ENCODE measurements at regions not wholly inside any gene's neighbourhood (a gene's known extent, or its start where the extent isn't known, plus 50 kb on each side); places are given as distances from the start of the nearest gene placed in this dataset.

DNA sequence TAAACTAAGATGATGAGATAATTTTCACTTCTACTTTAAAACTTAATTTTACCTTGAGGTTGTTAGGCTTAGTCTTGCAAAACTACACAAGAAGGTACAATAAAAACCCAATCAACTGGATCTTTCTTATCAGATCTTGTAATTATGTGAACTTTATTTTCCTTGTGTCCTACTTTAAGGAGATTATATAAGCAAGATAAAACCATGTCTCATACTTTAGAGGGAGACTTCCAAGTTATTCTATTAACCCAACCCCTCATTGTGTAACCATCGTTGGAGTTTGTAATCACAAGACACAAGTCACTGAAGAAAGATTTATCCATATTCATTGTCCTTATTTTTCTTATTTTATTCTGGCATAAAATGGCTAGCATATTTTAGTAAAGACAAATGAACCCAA lies 165.6 kb downstream of the SERPINI1 start:
- Mint-ChIP-seq H3K4me1 (ENCODE audit: low read depth, unreplicated experiment) (no peaks in the 10 kb centered on the region), H3K36me3 (ENCODE audit: unreplicated experiment) (no peaks in the 10 kb centered on the region), H3K27me3 (ENCODE audit: unreplicated experiment) (no peaks in the 10 kb centered on the region)

DNA sequence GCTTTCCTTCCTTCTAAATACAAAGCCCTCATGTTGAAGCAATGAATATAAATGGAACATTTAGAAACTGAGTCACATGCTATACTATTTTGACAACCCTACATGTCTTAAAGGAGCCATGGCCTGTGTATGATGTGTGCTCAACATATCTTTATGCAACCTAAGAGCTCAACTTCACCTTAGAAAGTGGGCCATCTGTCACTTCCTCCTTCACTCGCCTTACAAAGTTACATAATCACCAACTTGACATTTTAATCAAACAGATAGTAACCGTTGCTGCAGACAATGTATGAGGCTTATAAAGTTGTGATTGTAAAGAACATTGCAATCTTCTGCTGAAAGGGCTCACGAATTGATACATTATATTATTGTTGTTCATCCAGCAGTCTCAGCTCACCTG lies 163.6 kb downstream of the SERPINI1 start:
- no peaks in the 10 kb centered on the region for H3K4me1 Mint-ChIP-seq (ENCODE audit: low read depth, unreplicated experiment)
- no peak overlapping the region for H3K27ac Mint-ChIP-seq (ENCODE audit: unreplicated experiment)
- TF ChIP-seq, protein P1, sequence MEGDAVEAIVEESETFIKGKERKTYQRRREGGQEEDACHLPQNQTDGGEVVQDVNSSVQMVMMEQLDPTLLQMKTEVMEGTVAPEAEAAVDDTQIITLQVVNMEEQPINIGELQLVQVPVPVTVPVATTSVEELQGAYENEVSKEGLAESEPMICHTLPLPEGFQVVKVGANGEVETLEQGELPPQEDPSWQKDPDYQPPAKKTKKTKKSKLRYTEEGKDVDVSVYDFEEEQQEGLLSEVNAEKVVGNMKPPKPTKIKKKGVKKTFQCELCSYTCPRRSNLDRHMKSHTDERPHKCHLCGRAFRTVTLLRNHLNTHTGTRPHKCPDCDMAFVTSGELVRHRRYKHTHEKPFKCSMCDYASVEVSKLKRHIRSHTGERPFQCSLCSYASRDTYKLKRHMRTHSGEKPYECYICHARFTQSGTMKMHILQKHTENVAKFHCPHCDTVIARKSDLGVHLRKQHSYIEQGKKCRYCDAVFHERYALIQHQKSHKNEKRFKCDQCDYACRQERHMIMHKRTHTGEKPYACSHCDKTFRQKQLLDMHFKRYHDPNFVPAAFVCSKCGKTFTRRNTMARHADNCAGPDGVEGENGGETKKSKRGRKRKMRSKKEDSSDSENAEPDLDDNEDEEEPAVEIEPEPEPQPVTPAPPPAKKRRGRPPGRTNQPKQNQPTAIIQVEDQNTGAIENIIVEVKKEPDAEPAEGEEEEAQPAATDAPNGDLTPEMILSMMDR (IDR thresholded peaks at IDR 0.05; ENCODE audit: partially characterized antibody, unreplicated experiment) = no peak
- no peak overlapping the region for H3K4me3 Mint-ChIP-seq (ENCODE audit: unreplicated experiment)
- no peaks in the 10 kb centered on the region for H3K27me3 Mint-ChIP-seq (ENCODE audit: unreplicated experiment)
- DNase-seq = no peak
- H3K36me3 Mint-ChIP-seq (ENCODE audit: unreplicated experiment) = no peaks in the 10 kb centered on the region
- peaks cover 3% of the 10 kb centered on the region for H3K9me3 Mint-ChIP-seq (ENCODE audit: unreplicated experiment)

More for the DNA sequence above, 165.6 kb downstream of the SERPINI1 start:
- Mint-ChIP-seq H3K4me3 (ENCODE audit: unreplicated experiment) (no peak overlapping the region), H3K27ac (ENCODE audit: unreplicated experiment) (no peak overlapping the region), H3K9me3 (ENCODE audit: unreplicated experiment) (no peaks in the 10 kb centered on the region)
- TF ChIP-seq, protein P1 (IDR thresholded peaks at IDR 0.05; ENCODE audit: partially characterized antibody, unreplicated experiment) = no peak
- DNase-seq = no peak

DNA sequence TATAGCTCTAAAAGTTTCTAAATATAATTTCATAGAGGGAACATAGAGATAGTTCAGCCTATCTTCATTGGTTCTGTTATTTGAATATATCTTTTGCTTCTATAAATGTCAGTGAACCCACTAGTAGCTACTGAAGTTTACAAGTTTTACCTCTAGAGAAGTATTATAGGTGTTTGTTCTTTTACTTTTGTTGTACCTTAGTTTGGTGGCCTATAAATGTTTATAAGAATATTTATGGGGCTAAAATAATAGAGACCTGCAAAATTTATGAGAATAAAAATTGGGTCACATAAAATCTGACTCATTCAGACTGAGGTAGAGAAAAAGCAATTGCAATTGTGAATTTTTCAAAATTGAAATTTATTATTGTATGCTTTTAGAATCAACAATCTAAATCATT lies 162.6 kb downstream of the SERPINI1 start:
- no peak overlapping the region for H3K27ac Mint-ChIP-seq (ENCODE audit: unreplicated experiment)
- H3K27me3 Mint-ChIP-seq (ENCODE audit: unreplicated experiment) = no peaks in the 10 kb centered on the region
- no peaks in the 10 kb centered on the region for H3K4me1 Mint-ChIP-seq (ENCODE audit: low read depth, unreplicated experiment)
- TF ChIP-seq, protein P1 (IDR thresholded peaks at IDR 0.05; ENCODE audit: partially characterized antibody, unreplicated experiment) = no peak
- no peak for DNase-seq
- H3K4me3 Mint-ChIP-seq (ENCODE audit: unreplicated experiment) = no peak overlapping the region
- H3K36me3 Mint-ChIP-seq (ENCODE audit: unreplicated experiment) = no peaks in the 10 kb centered on the region
- peaks cover 3% of the 10 kb centered on the region for H3K9me3 Mint-ChIP-seq (ENCODE audit: unreplicated experiment)

DNA sequence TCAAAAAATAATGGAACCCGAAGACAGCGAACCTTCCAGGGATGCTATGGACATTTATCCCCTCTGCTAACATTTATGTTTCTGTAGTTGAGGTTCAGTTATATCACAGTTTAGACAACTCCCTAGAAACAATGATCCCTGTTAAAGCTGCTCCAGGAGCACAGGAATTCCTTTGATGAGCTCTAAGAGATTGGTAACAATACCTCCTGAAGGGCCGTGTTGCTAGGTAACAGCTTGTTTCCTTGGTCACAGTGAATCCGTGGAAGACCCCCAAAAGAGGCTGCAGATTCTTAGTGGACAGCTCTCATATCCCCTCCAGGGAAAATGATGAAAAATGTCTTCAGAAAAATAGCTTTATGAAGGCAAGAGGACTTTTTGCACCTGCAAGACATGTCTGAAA lies 160.2 kb downstream of the SERPINI1 start:
- H3K9me3 Mint-ChIP-seq (ENCODE audit: unreplicated experiment) = peaks cover 3% of the 10 kb centered on the region
- H3K4me3 Mint-ChIP-seq (ENCODE audit: unreplicated experiment) = no peak overlapping the region
- no peaks in the 10 kb centered on the region for H3K4me1 Mint-ChIP-seq (ENCODE audit: low read depth, unreplicated experiment)
- no peaks in the 10 kb centered on the region for H3K27me3 Mint-ChIP-seq (ENCODE audit: unreplicated experiment)
- TF ChIP-seq, protein P1 (IDR thresholded peaks at IDR 0.05; ENCODE audit: partially characterized antibody, unreplicated experiment) = no peak
- no peaks in the 10 kb centered on the region for H3K36me3 Mint-ChIP-seq (ENCODE audit: unreplicated experiment)
- no peak for DNase-seq
- H3K27ac Mint-ChIP-seq (ENCODE audit: unreplicated experiment) = no peak overlapping the region

DNA sequence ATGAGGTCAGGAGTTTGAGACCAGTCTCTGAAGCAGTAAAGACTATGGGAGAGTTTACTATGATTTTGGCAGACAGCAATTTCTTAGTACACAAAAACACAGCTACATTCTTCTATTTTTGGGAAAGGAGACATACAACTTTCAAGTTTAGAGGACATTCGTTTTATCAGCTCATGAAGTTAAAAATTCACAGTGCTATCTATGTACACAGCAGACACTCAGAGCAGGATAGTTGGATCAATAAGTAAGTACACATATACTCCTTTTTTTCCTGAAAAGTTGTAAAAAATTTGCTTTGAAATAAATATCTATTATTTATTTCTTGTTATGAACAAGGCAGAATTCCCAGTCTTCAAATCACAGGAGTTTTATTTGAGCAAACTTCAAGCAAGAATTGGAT lies 159.7 kb downstream of the SERPINI1 start:
- Mint-ChIP-seq H3K36me3 (ENCODE audit: unreplicated experiment) (no peaks in the 10 kb centered on the region), H3K27me3 (ENCODE audit: unreplicated experiment) (no peaks in the 10 kb centered on the region), H3K27ac (ENCODE audit: unreplicated experiment) (no peak overlapping the region), H3K4me1 (ENCODE audit: low read depth, unreplicated experiment) (no peaks in the 10 kb centered on the region), H3K4me3 (ENCODE audit: unreplicated experiment) (no peak overlapping the region), H3K9me3 (ENCODE audit: unreplicated experiment) (peaks cover 3% of the 10 kb centered on the region)
- no peak for DNase-seq
- TF ChIP-seq, protein P1 (IDR thresholded peaks at IDR 0.05; ENCODE audit: partially characterized antibody, unreplicated experiment) = no peak
